Mucosa of descending colon (tissue), 3 donors: ENCODE measurements at regions not wholly inside any gene's neighbourhood (a gene's known extent, or its start where the extent isn't known, plus 50 kb on each side); places are given as distances from the start of the nearest gene placed in this dataset.

Source experiments
- ATAC-seq: fragments of 200-7000 bp; cut with Tn5 transposase; one replicate; pipeline ENCODE4 v1.9.1; 2020; ENCODE audit warnings: mild to moderate bottlenecking, moderate library complexity
- DNase-seq, 3 donors: peaks; one replicate each; pipeline ENCODE4 v3.0.0-alpha.2; 2020
- H3K36me3 ChIP-seq: fragments of 200-600 bp; one replicate; pipeline ENCODE4 v1.8.0; 2021; ENCODE audit warnings: low read depth, mild to moderate bottlenecking
- H3K4me1 ChIP-seq: fragments of 200-600 bp; one replicate; pipeline ENCODE4 v1.8.0; 2021; ENCODE audit warnings: low read depth, mild to moderate bottlenecking
- H3K4me3 ChIP-seq: fragments of 200-600 bp; one replicate; pipeline ENCODE4 v1.8.0; 2021; ENCODE audit warnings: mild to moderate bottlenecking
- H3K9me3 ChIP-seq: fragments of 200-600 bp; one replicate; pipeline ENCODE4 v1.8.0; 2021; ENCODE audit warnings: mild to moderate bottlenecking
- CTCF ChIP-seq: fragments of 200-600 bp; IDR thresholded peaks from one replicate; pipeline ENCODE4 v1.8.0; 2022; ENCODE audit warnings: antibody characterized with exemption, mild to moderate bottlenecking
- intact Hi-C, 2 donors: fragments of 100-400 bp; cut with DNase I in 1 of 2; cut with micrococcal nuclease in 1 of 2; formaldehyde crosslinking; loops; one replicate each; pipeline versions ENCODE4 v1.11.0 to v1.11.1; 2022; cut with DNase I, micrococcal nuclease
- donor health status: DM: no; HTN: no; CAD: no; lungs with moderate emphysema.
- donor health status: DM: no; HTN: no; CAD: no.
- donor health status: DM: no; HTN: yes; CAD: no.

GRCh38 chr4:14580061-14580460, 422.2 kb upstream of the CPEB2 start:
- no peaks in the 10 kb centered on the region for H3K4me1 ChIP-seq
- no peaks in the 10 kb centered on the region for H3K36me3 ChIP-seq
- intact Hi-C loops = no loop called here
- no peaks in the 10 kb centered on the region for H3K9me3 ChIP-seq
- DNase-seq (no peak), ATAC-seq (no peak)
- no peak overlapping the region for H3K4me3 ChIP-seq
- no peak for TF ChIP-seq CTCF

GRCh38 chr4:14581741-14582140, 420.5 kb upstream of the CPEB2 start:
- TF ChIP-seq CTCF = no peak
- no peak overlapping the region for H3K4me3 ChIP-seq
- H3K4me1 ChIP-seq = no peaks in the 10 kb centered on the region
- no peak for ATAC-seq
- no peaks in the 10 kb centered on the region for H3K36me3 ChIP-seq
- H3K9me3 ChIP-seq = no peaks in the 10 kb centered on the region
- intact Hi-C loops = no loop called here
- DNase-seq = no peak

- no peaks in the 10 kb centered on the region for H3K36me3 ChIP-seq
- TF ChIP-seq CTCF = no peak
- intact Hi-C loops = no loop called here
- ATAC-seq = no peak
- H3K4me1 ChIP-seq = no peaks in the 10 kb centered on the region
- H3K9me3 ChIP-seq = no peaks in the 10 kb centered on the region
- no peak for DNase-seq
- no peak overlapping the region for H3K4me3 ChIP-seq
Measured at GRCh38 chr4:14582677-14583076, 419.6 kb upstream of the CPEB2 start.

- no peak for ATAC-seq
- Histone ChIP-seq H3K36me3 (no peaks in the 10 kb centered on the region), H3K4me3 (no peak overlapping the region)
Measured at GRCh38 chr4:14583331-14583730, 418.9 kb upstream of the CPEB2 start.

GRCh38 chr4:14583752-14584151, 418.5 kb upstream of the CPEB2 start:
- intact Hi-C loops = no loop called here
- H3K9me3 ChIP-seq = no peaks in the 10 kb centered on the region
- H3K4me1 ChIP-seq = no peaks in the 10 kb centered on the region
- no peak for TF ChIP-seq CTCF
- H3K36me3 ChIP-seq = no peaks in the 10 kb centered on the region
- no peak overlapping the region for H3K4me3 ChIP-seq
- DNase-seq (no peak), ATAC-seq (no peak)

More at GRCh38 chr4:14583331-14583730, 418.9 kb upstream of the CPEB2 start:
- DNase-seq = no peak
- intact Hi-C loops = no loop called here
- TF ChIP-seq CTCF = no peak
- no peaks in the 10 kb centered on the region for H3K9me3 ChIP-seq
- no peaks in the 10 kb centered on the region for H3K4me1 ChIP-seq

GRCh38 chr4:14592950-14593349, 409.3 kb upstream of the CPEB2 start:
- TF ChIP-seq CTCF = no peak
- intact Hi-C loops = no loop called here
- no peak overlapping the region for H3K4me3 ChIP-seq
- no peak for DNase-seq
- no peak for ATAC-seq
- no peaks in the 10 kb centered on the region for H3K36me3 ChIP-seq
- no peaks in the 10 kb centered on the region for H3K9me3 ChIP-seq
- H3K4me1 ChIP-seq = no peaks in the 10 kb centered on the region
